PC-3 (cell line): ENCODE measurements at regions not wholly inside any gene's neighbourhood (a gene's known extent, or its start where the extent isn't known, plus 50 kb on each side); places are given as distances from the start of the nearest gene placed in this dataset.

ENCODE experiments used
- ATAC-seq: fragments of 200-7000 bp; cut with Tn5 transposase; 2 replicates; pipeline ENCODE4 v1.9.1; 2020; ENCODE audit warnings: mild to moderate bottlenecking, moderate library complexity
- BruUV-seq: library from RNA; stranded (reverse); fragments of 400-500 nt; replicated peaks from 2 replicates; lab custom pipeline; 2021; lab: Mats Ljungman, UMichigan
- CTCF ChIA-PET: fragments of 300-600 bp; sonication (Branson Sonifier 250); formaldehyde crosslinking; loops from one replicate; lab custom pipeline; 2022; ENCODE audit warnings: antibody characterized with exemption; lab: Charles Lee
- POLR2A ChIA-PET: fragments of 300-600 bp; sonication (Branson Sonifier 250); formaldehyde crosslinking; loops from one replicate; lab custom pipeline; 2022; ENCODE audit warnings: antibody characterized with exemption; ENCODE audit not compliant: unreplicated experiment; lab: Charles Lee
- DNase-seq: peaks from one replicate; pipeline ENCODE4 v3.0.0-alpha.2; 2015
- H2AFZ ChIP-seq: fragments of 300-600 bp; sonication (generic); 2 replicates; pipeline ENCODE4 v1.6.0; 2016; ENCODE audit warnings: antibody characterized with exemption, low read length
- H3F3A ChIP-seq: fragments of 300-600 bp; sonication (generic); one replicate; pipeline ENCODE4 v1.6.0; 2017; ENCODE audit warnings: antibody characterized with exemption, low read length, control low read depth, mild to moderate bottlenecking; ENCODE audit not compliant: unreplicated experiment
- H3K27ac ChIP-seq: fragments of 300-600 bp; sonication (generic); 2 replicates; pipeline ENCODE4 v1.5.1; 2016; ENCODE audit warnings: mild to moderate bottlenecking, low read length
- H3K27me3 ChIP-seq: fragments of 300-600 bp; sonication (generic); 2 replicates; pipeline ENCODE4 v1.6.1; 2016; ENCODE audit warnings: low read length, mixed read lengths
- H3K36me3 ChIP-seq: fragments of 300-600 bp; sonication (generic); 2 replicates; pipeline ENCODE4 v1.6.1; 2016; ENCODE audit warnings: low read depth, mixed run types, low read length, mixed read lengths
- H3K4me1 ChIP-seq: fragments of 300-600 bp; sonication (generic); 2 replicates; pipeline ENCODE4 v1.5.1; 2016; ENCODE audit warnings: low read length; ENCODE audit not compliant: insufficient read depth
- H3K4me2 ChIP-seq: fragments of 300-600 bp; sonication (generic); 2 replicates; pipeline ENCODE4 v1.6.0; 2016; ENCODE audit warnings: low read length
- H3K4me3 ChIP-seq: fragments of 300-600 bp; sonication (generic); 2 replicates; pipeline ENCODE4 v1.5.1; 2016; ENCODE audit warnings: mild to moderate bottlenecking, low read length, mixed read lengths
- H3K79me2 ChIP-seq: fragments of 300-600 bp; sonication (generic); 2 replicates; pipeline ENCODE4 v1.6.1; 2017; ENCODE audit warnings: low read length, mixed read lengths
- H3K9ac ChIP-seq: fragments of 300-600 bp; sonication (generic); 2 replicates; pipeline ENCODE4 v1.6.0; 2016; ENCODE audit warnings: mild to moderate bottlenecking, low read length
- H3K9me2 ChIP-seq: fragments of 300-600 bp; sonication (generic); replicated peaks from 2 replicates; pipeline ENCODE4 v1.6.1; 2016; ENCODE audit warnings: mixed run types, low read length, mixed read lengths
- H3K9me3 ChIP-seq: fragments of 300-600 bp; sonication (generic); 2 replicates; pipeline ENCODE4 v1.6.1; 2016; ENCODE audit warnings: low read length, mixed read lengths
- H4K20me1 ChIP-seq: fragments of 300-600 bp; sonication (generic); 2 replicates; pipeline ENCODE4 v1.6.1; 2016; ENCODE audit warnings: low read length, mixed read lengths
- CTCF ChIP-seq: fragments of 300-600 bp; sonication (generic); conservative IDR thresholded peaks from 2 replicates; pipeline ENCODE4 v1.5.1; 2017; ENCODE audit warnings: antibody characterized with exemption, low read depth, mild to moderate bottlenecking, low read length
- EZH2 ChIP-seq: fragments of 300-600 bp; sonication (generic); IDR thresholded peaks from one replicate; pipeline ENCODE4 v1.6.1; 2017; ENCODE audit warnings: antibody characterized with exemption, mild to moderate bottlenecking, low read length; ENCODE audit not compliant: unreplicated experiment
- EZH2phosphoT487 ChIP-seq: fragments of 300-600 bp; sonication (generic); IDR thresholded peaks from 2 replicates; pipeline ENCODE4 v1.6.1; 2018; ENCODE audit warnings: mild to moderate bottlenecking, antibody characterized with exemption, low read length, borderline replicate concordance
- intact Hi-C: fragments of 100-400 bp; cut with micrococcal nuclease; formaldehyde crosslinking; loops from 2 replicates; pipeline ENCODE4 v1.9.0; 2023

- Histone ChIP-seq H3K4me3 (no peak overlapping the region), H3K4me2 (no peak overlapping the region), H3K27ac (no peak overlapping the region), H3F3A (no peaks in the 10 kb centered on the region), H3K4me1 (no peaks in the 10 kb centered on the region), H4K20me1 (no peaks in the 10 kb centered on the region), H3K9me2 (no peaks in the 10 kb centered on the region), H3K79me2 (no peaks in the 10 kb centered on the region), H3K27me3 (peaks cover 67% of the 10 kb centered on the region), H3K36me3 (no peaks in the 10 kb centered on the region), H3K9me3 (no peaks in the 10 kb centered on the region), H3K9ac (no peak overlapping the region), H2AFZ (no peak overlapping the region)
- CTCF ChIA-PET: no interaction called here
- ATAC-seq (no peak), DNase-seq (no peak)
- no TSS peak for BruUV-seq
- TF ChIP-seq EZH2phosphoT487 (no peak), EZH2 (no peak), CTCF (no peak)
- intact Hi-C loops: no loop called here
- POLR2A ChIA-PET: no interaction called here
Measured at GRCh38 chr20:59437601-59438031, 137.2 kb downstream of the EDN3 start.

GRCh38 chr20:59438201-59438600 lies 137.8 kb downstream of the EDN3 start:
- no peak for ATAC-seq
- no peaks in the 10 kb centered on the region for H4K20me1 ChIP-seq
- H2AFZ ChIP-seq: no peak overlapping the region
- DNase-seq: no peak
- no peak overlapping the region for H3K4me3 ChIP-seq
- no peaks in the 10 kb centered on the region for H3K4me1 ChIP-seq
- no peak overlapping the region for H3K9ac ChIP-seq
- no peaks in the 10 kb centered on the region for H3K36me3 ChIP-seq
- H3K27me3 ChIP-seq: peaks cover 67% of the 10 kb centered on the region
- no peaks in the 10 kb centered on the region for H3F3A ChIP-seq
- ChIA-PET CTCF (no interaction called here), POLR2A (no interaction called here)
- H3K79me2 ChIP-seq: no peaks in the 10 kb centered on the region
- no peak overlapping the region for H3K27ac ChIP-seq
- no peak overlapping the region for H3K4me2 ChIP-seq
- TF ChIP-seq EZH2 (no peak), EZH2phosphoT487 (no peak), CTCF (no peak)
- H3K9me2 ChIP-seq: no peaks in the 10 kb centered on the region
- no TSS peak for BruUV-seq
- H3K9me3 ChIP-seq: no peaks in the 10 kb centered on the region
- intact Hi-C loops: no loop called here

GRCh38 chr20:59439243-59439642 lies 138.8 kb downstream of the EDN3 start:
- Histone ChIP-seq H3K9ac (no peak overlapping the region), H4K20me1 (no peaks in the 10 kb centered on the region), H3K36me3 (no peaks in the 10 kb centered on the region), H3K9me2 (no peaks in the 10 kb centered on the region), H2AFZ (no peak overlapping the region), H3K79me2 (no peaks in the 10 kb centered on the region), H3K4me2 (no peak overlapping the region), H3K27ac (no peak overlapping the region), H3K27me3 (peaks cover 68% of the 10 kb centered on the region), H3K4me1 (no peaks in the 10 kb centered on the region), H3K4me3 (no peak overlapping the region), H3K9me3 (no peaks in the 10 kb centered on the region), H3F3A (no peaks in the 10 kb centered on the region)
- CTCF ChIA-PET: no interaction called here
- DNase-seq: no peak
- peak; percentile 42; the same call in 1 of the 2 replicates for TF ChIP-seq CTCF
- no peak for TF ChIP-seq EZH2
- BruUV-seq: no TSS peak
- POLR2A ChIA-PET: no interaction called here
- no peak for ATAC-seq
- intact Hi-C loops: no loop called here
